ENCODE measurements at regions not wholly inside any gene's neighbourhood (a gene's known extent, or its start where the extent isn't known, plus 50 kb on each side); places are given as distances from the start of the nearest gene placed in this dataset.

- TF ChIP-seq CTCF (conservative IDR thresholded peaks at IDR 0.05; ENCODE audit: low read length), result no peak
- no peak for TF ChIP-seq EZH2phosphoT487 (IDR thresholded peaks at IDR 0.05; ENCODE audit: borderline replicate concordance)
Measured at GRCh38 chr2:18971069-18971378, 381.7 kb upstream of the NT5C1B start.

All from Loucy (cell line).